Coronary artery (tissue), 2 donors: ENCODE measurements at regions not wholly inside any gene's neighbourhood (a gene's known extent, or its start where the extent isn't known, plus 50 kb on each side); places are given as distances from the start of the nearest gene placed in this dataset.

Experiments used
- DNase-seq: peaks from one replicate; pipeline ENCODE4 v3.0.0-alpha.2; 2017; ENCODE audit warnings: low spot score
- H3K27ac ChIP-seq, 2 donors: fragments of 200-600 bp; sonication (generic); one replicate each; pipeline ENCODE4 v1.5.1; 2016 to 2019
- H3K4me3 ChIP-seq: fragments of 200-600 bp; sonication (generic); 2 replicates; pipeline ENCODE4 v1.5.1; 2016; ENCODE audit warnings: mild to moderate bottlenecking, moderate library complexity
- CTCF ChIP-seq: fragments of 200-600 bp; sonication (generic); IDR thresholded peaks from one replicate; pipeline ENCODE4 v1.5.1; 2019; ENCODE audit warnings: antibody characterized with exemption

GRCh38 chr2:88811233-88811632, 119.8 kb downstream of the RPIA start:
- Histone ChIP-seq H3K4me3 (no peak overlapping the region), H3K27ac (no peak overlapping the region)
- DNase-seq, result no peak
- TF ChIP-seq CTCF, result no peak

GRCh38 chr2:88811681-88812080, 120.2 kb downstream of the RPIA start:
- Histone ChIP-seq H3K4me3 (no peak overlapping the region), H3K27ac (no peak overlapping the region)
- no peak for DNase-seq
- no peak for TF ChIP-seq CTCF

- Histone ChIP-seq H3K4me3 (no peak overlapping the region), H3K27ac (no peak overlapping the region)
- no peak for TF ChIP-seq CTCF
- DNase-seq, result no peak
These were observed 122.1 kb downstream of the RPIA start for GRCh38 chr2:88813612-88814011.

- TF ChIP-seq CTCF, result no peak
- DNase-seq, result no peak
- H3K27ac ChIP-seq, result no peak overlapping the region
- H3K4me3 ChIP-seq, result no peak overlapping the region
These were observed 123.8 kb downstream of the RPIA start for GRCh38 chr2:88815282-88815681.

- DNase-seq, result no peak
- H3K27ac ChIP-seq, result no peak overlapping the region
- H3K4me3 ChIP-seq, result no peak overlapping the region
- no peak for TF ChIP-seq CTCF
These were observed 124.2 kb downstream of the RPIA start for GRCh38 chr2:88815697-88816096.

- no peak overlapping the region for H3K4me3 ChIP-seq
- DNase-seq, result no peak
- TF ChIP-seq CTCF, result no peak
- no peak overlapping the region for H3K27ac ChIP-seq
These were observed 126.9 kb downstream of the RPIA start for GRCh38 chr2:88818381-88818780.

- no peak for DNase-seq
- no peak overlapping the region for H3K4me3 ChIP-seq
- H3K27ac ChIP-seq, result no peak overlapping the region
- TF ChIP-seq CTCF, result no peak
These were observed 133.5 kb downstream of the RPIA start for GRCh38 chr2:88824951-88825350.
